ENCODE measurements at regions not wholly inside any gene's neighbourhood (a gene's known extent, or its start where the extent isn't known, plus 50 kb on each side); places are given as distances from the start of the nearest gene placed in this dataset.

GRCh38 chr3:73324203-73325155, 263.0 kb downstream of the EBLN2 start:
- TF ChIP-seq, protein P1, sequence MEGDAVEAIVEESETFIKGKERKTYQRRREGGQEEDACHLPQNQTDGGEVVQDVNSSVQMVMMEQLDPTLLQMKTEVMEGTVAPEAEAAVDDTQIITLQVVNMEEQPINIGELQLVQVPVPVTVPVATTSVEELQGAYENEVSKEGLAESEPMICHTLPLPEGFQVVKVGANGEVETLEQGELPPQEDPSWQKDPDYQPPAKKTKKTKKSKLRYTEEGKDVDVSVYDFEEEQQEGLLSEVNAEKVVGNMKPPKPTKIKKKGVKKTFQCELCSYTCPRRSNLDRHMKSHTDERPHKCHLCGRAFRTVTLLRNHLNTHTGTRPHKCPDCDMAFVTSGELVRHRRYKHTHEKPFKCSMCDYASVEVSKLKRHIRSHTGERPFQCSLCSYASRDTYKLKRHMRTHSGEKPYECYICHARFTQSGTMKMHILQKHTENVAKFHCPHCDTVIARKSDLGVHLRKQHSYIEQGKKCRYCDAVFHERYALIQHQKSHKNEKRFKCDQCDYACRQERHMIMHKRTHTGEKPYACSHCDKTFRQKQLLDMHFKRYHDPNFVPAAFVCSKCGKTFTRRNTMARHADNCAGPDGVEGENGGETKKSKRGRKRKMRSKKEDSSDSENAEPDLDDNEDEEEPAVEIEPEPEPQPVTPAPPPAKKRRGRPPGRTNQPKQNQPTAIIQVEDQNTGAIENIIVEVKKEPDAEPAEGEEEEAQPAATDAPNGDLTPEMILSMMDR (IDR thresholded peaks at IDR 0.05), result no peak
- TF ChIP-seq POLR2A (IDR thresholded peaks at IDR 0.05), result no peak
